SK-N-SH (cell line): ENCODE measurements at regions not wholly inside any gene's neighbourhood (a gene's known extent, or its start where the extent isn't known, plus 50 kb on each side); places are given as distances from the start of the nearest gene placed in this dataset.
A peak's percentile ranks its signal among the peaks of the same experiment; 100 is the strongest.

Source experiments
- CTCF ChIA-PET: fragments of 300-600, 350-600 bp; formaldehyde crosslinking; extraction: SDS; loops from one replicate; lab custom pipeline; 2021; lab: Yijun Ruan, JAX
- POLR2A ChIA-PET: fragments of 350-600 bp; sonication (Branson Sonifier 250); formaldehyde crosslinking; extraction: SDS; loops from one replicate; lab custom pipeline; 2020; ENCODE audit warnings: antibody characterized with exemption, inconsistent platforms; lab: Yijun Ruan, JAX
- DNase-seq: peaks from one replicate; pipeline ENCODE4 v3.0.0; 2012
- H2AFZ ChIP-seq: fragments of 200-600 bp; sonication (generic); 2 replicates; pipeline ENCODE4 v1.8.1; 2016; ENCODE audit warnings: antibody characterized with exemption, mild to moderate bottlenecking, low read depth
- H3F3A ChIP-seq: fragments of 200-600 bp; sonication (generic); replicated peaks from 2 replicates; pipeline ENCODE3; 2016; ENCODE audit warnings: antibody characterized with exemption, mild to moderate bottlenecking; ENCODE audit not compliant: insufficient read depth
- H3K27ac ChIP-seq, 2 experiments: fragments of 200-500 bp in 1 of 2; fragments of 200-600 bp in 1 of 2; sonication (Bioruptor generic) in 1 of 2; sonication (generic), shearing (Covaris generic) in 1 of 2; 2 replicates each; pipeline versions ENCODE4 v1.5.1 to v1.6.1; 2014 to 2016; ENCODE audit warnings: low read depth in 2 of 2, inconsistent platforms in 1 of 2, low read length in 1 of 2, mild to moderate bottlenecking in 1 of 2, mixed read lengths in 1 of 2
- H3K27me3 ChIP-seq: fragments of 200-600 bp; sonication (generic), shearing (Covaris generic); 2 replicates; pipeline ENCODE4 v1.6.1; 2016; ENCODE audit warnings: mixed run types; ENCODE audit not compliant: insufficient read depth
- H3K36me3 ChIP-seq, 2 experiments: fragments of 200-500 bp in 1 of 2; fragments of 200-600 bp in 1 of 2; sonication (Bioruptor generic) in 1 of 2; sonication (generic) in 1 of 2; replicated peaks in 1 of 2; 2 replicates each; pipeline versions ENCODE3 to v1.5.1; 2014 to 2016; ENCODE audit warnings: low read length in 1 of 2, mild to moderate bottlenecking in 1 of 2; ENCODE audit not compliant: insufficient read depth in 2 of 2, control insufficient read depth in 1 of 2
- H3K4me1 ChIP-seq, 2 experiments: fragments of 200-500 bp in 1 of 2; fragments of 200-600 bp in 1 of 2; sonication (Bioruptor generic) in 1 of 2; sonication (generic), shearing (Covaris generic) in 1 of 2; 2 replicates each; pipeline versions ENCODE4 v1.5.1 to v1.6.1; 2014 to 2016; ENCODE audit warnings: low read depth in 1 of 2, low read length in 1 of 2, mixed run types in 1 of 2; ENCODE audit not compliant: insufficient read depth in 2 of 2, control insufficient read depth in 1 of 2
- H3K4me2 ChIP-seq: fragments of 200-600 bp; sonication (generic), shearing (Covaris generic); 2 replicates; pipeline ENCODE4 v1.6.1; 2017; ENCODE audit warnings: mixed run types
- H3K4me3 ChIP-seq, 2 experiments: fragments of 200-500 bp in 1 of 2; fragments of 200-600 bp in 1 of 2; sonication (Bioruptor generic) in 1 of 2; sonication (generic), shearing (Covaris generic) in 1 of 2; 2 replicates each; pipeline versions ENCODE4 v1.5.1 to v1.8.1; 2014 to 2016; ENCODE audit warnings: low read depth in 2 of 2, inconsistent platforms in 1 of 2, low read length in 1 of 2, mild to moderate bottlenecking in 1 of 2, mixed read lengths in 1 of 2, moderate library complexity in 1 of 2
- H3K79me2 ChIP-seq: fragments of 200-600 bp; sonication (generic); 2 replicates; pipeline ENCODE4 v1.8.1; 2017; ENCODE audit warnings: mild to moderate bottlenecking; ENCODE audit not compliant: insufficient read depth
- H3K9ac ChIP-seq: fragments of 200-600 bp; sonication (generic); 2 replicates; pipeline ENCODE4 v1.6.1; 2017; ENCODE audit warnings: mixed run types
- H3K9me2 ChIP-seq: fragments of 200-600 bp; sonication (generic); 2 replicates; pipeline ENCODE4 v1.6.1; 2017; ENCODE audit warnings: mixed run types
- H3K9me3 ChIP-seq: fragments of 200-600 bp; sonication (generic); 2 replicates; pipeline ENCODE4 v1.6.1; 2017; ENCODE audit warnings: mixed run types, mild to moderate bottlenecking, moderate library complexity
- H4K20me1 ChIP-seq: fragments of 200-600 bp; sonication (generic); 2 replicates; pipeline ENCODE4 v1.6.1; 2017; ENCODE audit warnings: mild to moderate bottlenecking, mixed run types; ENCODE audit not compliant: insufficient read depth
- CHD2 ChIP-seq: fragments of 150-350 bp; IDR thresholded peaks from 2 replicates; pipeline ENCODE4 v1.6.1; 2018; ENCODE audit warnings: low read length; ENCODE audit not compliant: partially characterized antibody
- CTCF ChIP-seq: fragments of 200-600 bp; sonication (generic); IDR thresholded peaks from 2 replicates; pipeline ENCODE4 v1.6.1; 2017; ENCODE audit warnings: antibody characterized with exemption, mild to moderate bottlenecking, moderate library complexity
- EP300 ChIP-seq, 2 experiments: IDR thresholded peaks; 2 replicates each; pipeline versions ENCODE4 v1.4.0 to v1.6.1; 2012; ENCODE audit warnings: borderline replicate concordance in 1 of 2, low read depth in 1 of 2, low read length in 1 of 2
- FOXM1 ChIP-seq: IDR thresholded peaks from 2 replicates; pipeline ENCODE4 v1.4.0; 2012; ENCODE audit warnings: low read depth, mild to moderate bottlenecking
- REST ChIP-seq: IDR thresholded peaks from 2 replicates; pipeline ENCODE4 v1.6.1; 2012; ENCODE audit warnings: mild to moderate bottlenecking, low read depth, low read length, moderate library complexity
- RXRA ChIP-seq: IDR thresholded peaks from 2 replicates; pipeline ENCODE4 v1.4.0; 2012; ENCODE audit warnings: low read depth, mild to moderate bottlenecking, borderline replicate concordance
- SIN3A ChIP-seq: IDR thresholded peaks from 2 replicates; pipeline ENCODE4 v1.6.1; 2012; ENCODE audit warnings: low read depth, mild to moderate bottlenecking, low read length, moderate library complexity, borderline replicate concordance
- SMC3 ChIP-seq: IDR thresholded peaks from 2 replicates; pipeline ENCODE4 v1.6.1; 2012; ENCODE audit warnings: low read depth, low read length, improper control_type of control experiment
- TCF12 ChIP-seq: IDR thresholded peaks from 2 replicates; pipeline ENCODE4 v1.4.0; 2012
- TEAD4 ChIP-seq: IDR thresholded peaks from 2 replicates; pipeline ENCODE4 v1.4.0; 2012; ENCODE audit warnings: mild to moderate bottlenecking, borderline replicate concordance; ENCODE audit not compliant: insufficient read depth
- USF2 ChIP-seq: fragments of 150-350 bp; IDR thresholded peaks from 2 replicates; pipeline ENCODE4 v1.6.1; 2017; ENCODE audit warnings: antibody characterized with exemption, low read length, low read depth, borderline replicate concordance
- YY1 ChIP-seq: IDR thresholded peaks from 2 replicates; pipeline ENCODE4 v1.4.0; 2012; ENCODE audit warnings: low read depth, mild to moderate bottlenecking
- WGBS: methylation state at CpG from one replicate; pipeline ENCODE4 v1.1.6; 2017; ENCODE audit warnings: low lambda C conversion rate; 5-methylcytosine and 5-hydroxymethylcytosine counted together

GRCh38 chr2:204177977-204178522 lies 241.5 kb downstream of the ICOS start:
- WGBS = 12% methylated on average over 2 of the region's 3 CpGs
- Histone ChIP-seq H3K27me3 (no peaks in the 10 kb centered on the region), H3K4me3 (no peak overlapping the region; a peak in 1 of 4 replicates), H3K9me3 (no peaks in the 10 kb centered on the region), H3K9me2 (no peaks in the 10 kb centered on the region), H4K20me1 (no peaks in the 10 kb centered on the region), H2AFZ (no peak overlapping the region), H3K4me2 (no peak overlapping the region), H3F3A (no peaks in the 10 kb centered on the region), H3K36me3 (no peaks in the 10 kb centered on the region), H3K27ac (peak overlapping the region in 1 of 2 experiments; percentile 50; a peak in 1 of 4 replicates), H3K9ac (no peak overlapping the region), H3K4me1 (peaks cover 0 to 22% of the 10 kb centered on the region in 2 experiments; a peak in 2 of 4 replicates), H3K79me2 (no peaks in the 10 kb centered on the region)
- 0 out of 2 replicates have a peak, but pooled peaks have one; percentile 29 for TF ChIP-seq SMC3
- no peak for TF ChIP-seq RXRA
- no peak for TF ChIP-seq FOXM1
- TF ChIP-seq SIN3A = no peak
- TF ChIP-seq USF2 = no peak
- TF ChIP-seq CTCF = peak; percentile 57
- peak; percentile 77; the same call in 1 of the 2 replicates for TF ChIP-seq REST
- CTCF ChIA-PET = interaction anchor here (0.8 to 4.0 kb wide), 8 partner anchors 10 to 146 kb away, joined by 3 to 25 read pairs (median 6); no protein-coding TSS in a partner anchor
- POLR2A ChIA-PET = interaction anchor here (0.7 kb wide), 1 partner anchor 8 kb away, joined by 3 read pairs; no protein-coding TSS in a partner anchor
- no peak for DNase-seq

- H3K79me2 ChIP-seq = no peaks in the 10 kb centered on the region
- H3F3A ChIP-seq = no peaks in the 10 kb centered on the region
- H3K9me2 ChIP-seq = no peaks in the 10 kb centered on the region
- no peaks in the 10 kb centered on the region for H3K36me3 ChIP-seq
- H3K4me3 ChIP-seq = no peak overlapping the region
- H3K27ac ChIP-seq = peak overlapping the region in 1 of 2 experiments; percentile 90; a peak in 2 of 4 replicates
- no peak overlapping the region for H3K9ac ChIP-seq
- H4K20me1 ChIP-seq = no peaks in the 10 kb centered on the region
- no peak overlapping the region for H2AFZ ChIP-seq
- TF ChIP-seq RXRA = no peak
- TF ChIP-seq YY1 = no peak
- TF ChIP-seq TCF12 = no peak
- TF ChIP-seq CHD2 = peak; percentile 20
- peak in 1 of 2 experiments; percentile 79; a peak in 2 of 4 replicates for TF ChIP-seq EP300 (IDR thresholded peaks at IDR 0.05; ENCODE audit: borderline replicate concordance in 1 of 2, low read depth in 1 of 2, low read length in 1 of 2)
- TF ChIP-seq TEAD4 = no peak
- no peaks in the 10 kb centered on the region for H3K27me3 ChIP-seq
- no peaks in the 10 kb centered on the region for H3K9me3 ChIP-seq
- 0% methylated on average over 1 of the region's 1 CpG for WGBS
- peaks cover 0 to 9% of the 10 kb centered on the region in 2 experiments; a peak in 2 of 4 replicates for H3K4me1 ChIP-seq
- POLR2A ChIA-PET = interaction anchor here (1.8 kb wide), 1 partner anchor 14 kb away, joined by 7 read pairs; no protein-coding TSS in a partner anchor
- H3K4me2 ChIP-seq = no peak overlapping the region
- peak; percentile 19 for DNase-seq
- CTCF ChIA-PET = interaction anchor here (0.7 to 1.5 kb wide), 4 partner anchors 14 to 80 kb away, joined by 3 to 10 read pairs (median 3); no protein-coding TSS in a partner anchor
Observed at GRCh38 chr2:204180649-204181048, 244.1 kb downstream of the ICOS start.
